SIG-M5 (cell line): ENCODE measurements at regions not wholly inside any gene's neighbourhood (a gene's known extent, or its start where the extent isn't known, plus 50 kb on each side); places are given as distances from the start of the nearest gene placed in this dataset.
"Not testable (repeated sequence)": the region's sequence is repeated elsewhere in the genome, so short reads cannot be mapped to it uniquely, and the experiment has no call there.

ENCODE experiments used
- DNase-seq: peaks from one replicate; lab custom pipeline; 2025; lab: John Stamatoyannopoulos, UW

DNA sequence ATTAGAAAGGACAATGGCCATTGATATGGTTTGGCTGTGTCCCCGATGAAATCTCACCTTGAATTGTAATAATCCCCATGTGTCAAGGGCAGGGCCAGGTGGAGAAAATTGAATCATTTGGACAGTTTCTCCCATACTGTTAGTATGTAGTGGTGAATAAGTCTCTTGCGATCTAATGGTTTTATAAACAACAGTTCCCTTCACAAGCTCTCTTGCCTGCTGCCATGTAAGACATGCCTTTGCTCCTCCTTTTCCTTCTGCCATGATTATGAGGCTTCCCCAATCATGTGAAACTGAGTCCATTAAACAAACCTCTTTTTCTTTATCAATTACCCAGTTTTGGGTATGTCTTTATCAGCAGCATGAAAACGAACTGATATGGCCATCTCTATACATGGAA lies 302.7 kb downstream of the SFMBT2 start:
- no peak for DNase-seq

DNA sequence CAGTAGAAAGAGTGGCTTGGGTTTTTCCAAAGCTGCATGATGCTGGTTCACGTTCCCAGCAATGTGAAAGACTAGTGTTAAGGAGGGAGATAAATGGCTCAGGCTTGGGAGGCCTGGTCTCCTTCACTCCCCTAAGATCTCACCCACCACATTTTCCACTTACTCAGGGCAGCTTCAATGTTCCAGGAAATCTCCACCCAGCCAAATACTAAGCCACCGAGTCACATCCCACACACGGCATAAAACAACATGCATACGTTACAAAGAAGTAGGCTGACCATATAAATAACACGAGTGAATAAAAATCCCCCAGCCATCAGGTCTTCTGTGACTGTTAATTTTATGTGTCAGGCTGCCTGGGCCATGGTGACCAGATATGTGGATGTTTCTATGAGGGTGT lies 303.5 kb downstream of the SFMBT2 start:
- DNase-seq = no peak

- not testable (repeated sequence) for DNase-seq
Measured at GRCh38 chr10:7104379-7104778, 306.5 kb downstream of the SFMBT2 start.

DNA sequence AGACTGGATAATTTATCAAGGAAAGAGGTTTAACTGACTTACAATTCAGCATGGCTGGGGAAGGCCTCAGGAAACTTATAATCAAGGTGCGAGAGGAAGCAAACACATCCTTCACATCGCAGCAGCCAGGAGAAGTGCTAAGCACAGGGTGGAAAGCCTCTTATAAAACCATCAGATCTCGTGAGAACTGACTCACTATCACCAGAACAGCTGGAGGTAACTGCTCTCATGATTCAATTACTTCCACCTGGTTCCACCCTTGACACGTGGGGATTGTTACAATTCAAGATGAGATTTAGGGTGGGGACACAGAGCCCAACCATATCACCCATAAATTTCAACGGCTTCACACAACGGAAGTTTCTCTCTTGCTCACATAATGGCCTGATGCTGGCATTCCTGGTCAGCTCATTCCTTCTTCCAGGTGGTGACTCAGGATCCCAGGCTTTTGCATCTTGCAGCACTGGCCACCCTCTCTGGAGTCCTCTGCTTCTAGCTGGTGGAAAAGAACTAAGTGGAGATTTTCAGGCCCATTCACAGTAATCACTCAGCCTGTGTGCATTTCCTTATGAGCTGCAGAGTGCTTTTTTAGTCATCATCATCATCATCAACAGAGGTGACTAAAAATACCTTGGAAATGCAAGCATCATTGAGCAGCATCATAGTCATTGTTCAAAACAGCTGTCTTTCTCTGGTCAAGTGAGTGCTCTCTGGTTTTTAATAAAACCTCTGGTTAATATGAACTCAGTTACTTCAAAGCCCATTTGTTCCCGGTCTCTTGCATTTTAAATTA lies 308.1 kb downstream of the SFMBT2 start:
- DNase-seq = no peak

GRCh38 chr10:7102084-7102483 lies 308.8 kb downstream of the SFMBT2 start:
- DNase-seq = no peak

- DNase-seq = no peak
Measured at GRCh38 chr10:7101451-7101850, 309.4 kb downstream of the SFMBT2 start.

- no peak for DNase-seq
Measured at GRCh38 chr10:7100032-7100702, 310.7 kb downstream of the SFMBT2 start.

GRCh38 chr10:7098160-7098762 lies 312.6 kb downstream of the SFMBT2 start:
- no peak for DNase-seq

DNA sequence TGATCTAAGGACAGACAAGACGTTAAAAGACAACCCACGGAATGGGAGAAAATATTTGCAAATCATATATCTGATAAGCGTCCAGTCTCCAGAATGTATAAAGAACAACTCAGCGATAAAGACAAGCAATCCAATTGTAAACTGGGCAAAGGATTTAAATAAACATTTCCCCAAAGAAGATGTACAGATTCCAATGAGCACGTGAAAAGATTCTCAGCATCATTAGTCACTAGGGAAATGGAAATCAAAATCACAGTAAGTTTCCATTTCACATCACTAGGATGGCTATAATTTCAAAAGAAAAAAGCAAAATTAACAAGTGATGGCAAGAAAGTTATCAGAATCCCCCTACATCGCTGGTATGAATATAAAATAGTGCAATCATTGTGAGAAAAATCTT lies 316.1 kb downstream of the SFMBT2 start:
- no peak for DNase-seq

DNA sequence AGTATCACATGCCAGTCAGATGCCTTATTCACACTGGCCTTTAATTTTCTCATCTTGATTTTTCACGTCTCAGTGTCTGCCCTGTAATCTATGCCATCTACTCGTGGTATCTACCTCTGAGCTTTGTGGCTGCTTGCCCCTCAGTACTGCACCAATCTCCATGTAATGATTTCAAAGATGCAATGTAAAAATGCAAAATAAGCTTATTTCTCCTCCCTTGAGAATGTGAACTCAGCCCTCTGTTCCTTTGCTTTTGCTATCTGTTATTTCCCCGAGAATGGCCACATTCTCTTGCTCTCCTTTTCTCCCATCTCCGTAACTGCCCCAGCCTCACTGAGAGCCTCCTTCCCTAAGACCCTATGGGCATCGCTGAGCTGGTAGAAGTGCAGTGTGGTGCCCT lies 317.5 kb downstream of the SFMBT2 start:
- no peak for DNase-seq

DNA sequence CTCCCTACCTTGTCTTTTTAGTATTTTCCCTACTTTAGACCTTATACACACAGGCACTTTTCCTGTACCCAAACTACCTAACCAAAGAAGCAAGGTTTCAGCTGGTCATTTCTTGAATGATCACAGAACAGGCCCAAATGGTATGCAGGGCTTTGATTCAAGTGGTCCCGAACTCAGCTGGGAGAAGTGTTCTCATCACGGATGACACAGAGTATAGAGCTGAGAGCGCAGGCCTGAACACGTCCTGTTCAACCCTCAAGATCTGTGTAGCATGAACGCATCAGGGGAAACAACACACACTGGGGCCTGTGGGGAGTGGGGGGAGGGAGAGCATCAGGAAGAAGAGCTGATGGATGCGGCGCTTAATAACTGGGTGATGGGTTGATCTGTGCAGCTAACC lies 318.2 kb downstream of the SFMBT2 start:
- DNase-seq = no peak

DNA sequence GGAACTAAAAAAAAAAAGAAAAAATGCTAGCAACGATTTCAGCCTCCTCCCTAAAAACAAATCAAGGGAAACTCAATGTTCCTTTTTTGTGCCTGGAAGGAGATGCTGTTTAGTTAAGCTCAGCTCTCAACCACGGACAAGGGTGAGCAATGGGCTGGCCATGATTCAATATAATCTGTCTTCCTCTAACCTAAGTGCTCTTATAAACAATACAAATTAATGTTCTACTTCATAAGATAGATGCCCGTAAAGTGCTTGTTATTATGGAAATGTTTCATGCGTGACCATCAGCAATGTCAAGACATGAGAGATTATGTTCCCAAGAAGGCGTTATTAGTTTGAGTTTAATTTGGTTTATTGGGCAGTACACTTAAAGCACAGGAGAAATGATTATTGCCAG lies 320.3 kb downstream of the SFMBT2 start:
- no peak for DNase-seq

GRCh38 chr10:7085913-7086589 lies 324.8 kb downstream of the SFMBT2 start:
- no peak for DNase-seq

GRCh38 chr10:7085147-7085912 lies 325.5 kb downstream of the SFMBT2 start:
- no peak for DNase-seq

DNA sequence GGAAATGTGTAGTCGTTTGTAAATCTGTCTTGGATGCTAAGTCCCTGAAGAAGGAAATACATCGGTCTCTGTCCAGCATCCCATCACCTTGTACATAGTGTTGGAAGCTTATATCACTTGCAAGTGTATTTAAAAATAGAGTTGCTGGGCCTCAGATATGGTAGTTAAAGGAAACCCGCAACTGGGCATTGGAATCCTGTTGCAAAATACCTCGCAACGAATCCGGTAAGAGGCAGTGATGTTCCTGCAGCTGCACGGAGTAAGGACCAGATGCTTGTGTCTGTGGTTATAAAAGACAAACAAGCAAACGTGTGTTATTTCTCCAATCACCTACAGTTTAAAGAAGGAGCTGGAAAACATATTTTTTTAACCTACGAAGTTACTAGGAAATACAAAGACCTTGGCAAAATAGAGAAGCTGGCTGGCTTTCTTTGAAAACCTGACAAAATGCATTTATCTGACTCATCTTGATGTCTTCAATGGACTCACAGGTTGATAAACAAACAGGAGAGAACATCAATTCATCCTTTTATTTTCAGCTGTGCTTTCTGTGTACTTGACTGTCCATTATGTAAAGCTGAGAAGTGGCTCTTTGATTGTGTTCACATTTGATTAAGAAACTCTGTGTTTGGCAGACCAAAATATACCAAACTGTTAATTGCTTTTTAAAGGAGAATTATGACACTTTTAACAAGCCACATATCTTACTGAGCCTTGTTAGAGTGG lies 326.4 kb downstream of the SFMBT2 start:
- peak; percentile 56 for DNase-seq

DNA sequence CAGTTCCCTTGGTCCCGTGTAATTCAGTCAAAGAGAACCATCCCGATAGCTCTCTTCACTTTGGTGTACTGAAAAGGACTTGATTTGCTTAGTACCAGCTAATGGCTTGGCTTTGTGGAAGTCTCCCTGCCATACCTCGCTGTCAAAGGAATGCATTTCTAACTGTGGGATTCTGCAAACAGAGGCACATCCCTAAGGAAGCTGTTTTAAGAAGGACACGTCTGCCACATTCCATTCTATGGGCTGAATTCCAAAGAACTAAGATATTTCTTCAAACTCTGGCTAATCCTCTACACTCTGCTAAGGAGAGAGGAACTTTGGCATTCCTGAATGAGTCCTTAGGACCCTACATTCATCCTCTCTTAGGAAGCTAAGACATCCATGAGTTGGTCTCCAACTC lies 327.9 kb downstream of the SFMBT2 start:
- no peak for DNase-seq

GRCh38 chr10:7077880-7078279 lies 333.0 kb downstream of the SFMBT2 start:
- DNase-seq = no peak

- DNase-seq = no peak
Measured at GRCh38 chr10:7075851-7076250, 335.0 kb downstream of the SFMBT2 start.

- no peak for DNase-seq
Measured at GRCh38 chr10:7075110-7075509, 335.7 kb downstream of the SFMBT2 start.

DNA sequence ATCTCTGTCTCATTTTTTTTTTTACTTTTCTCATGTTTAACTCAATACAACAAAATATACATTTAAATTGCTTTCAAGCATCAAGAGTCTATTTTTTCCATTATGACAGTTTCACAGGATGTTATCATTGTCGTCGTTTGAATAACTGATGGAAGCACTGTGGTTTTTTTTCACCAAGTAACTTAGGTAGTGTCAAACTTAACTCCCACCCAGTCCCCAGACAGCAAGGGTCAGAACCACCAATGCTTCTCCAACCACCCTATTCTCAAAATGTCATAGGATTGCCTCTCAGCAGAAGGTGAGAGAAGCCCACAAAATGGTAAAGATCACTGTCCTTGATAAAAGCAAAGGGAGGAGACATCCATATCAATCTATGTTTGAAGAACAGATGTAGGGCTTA lies 339.4 kb downstream of the SFMBT2 start:
- DNase-seq = no peak

- no peak for DNase-seq
Measured at GRCh38 chr10:7070950-7071349, 339.9 kb downstream of the SFMBT2 start.
